ENCODE measurements at regions not wholly inside any gene's neighbourhood (a gene's known extent, or its start where the extent isn't known, plus 50 kb on each side); places are given as distances from the start of the nearest gene placed in this dataset.

- TF ChIP-seq TAF1 (IDR thresholded peaks at IDR 0.05; ENCODE audit: borderline replicate concordance, insufficient read depth, low read length) (no peak), FOXP2 (optimal IDR thresholded peaks at IDR 0.05; ENCODE audit: borderline replicate concordance, extremely low read depth, extremely low read length, insufficient read depth) (no peak), REST (IDR thresholded peaks at IDR 0.05; ENCODE audit: insufficient read depth in 1 of 2, low read depth in 2 of 2, low read length in 2 of 2) (no peak), SIN3A (IDR thresholded peaks at IDR 0.05; ENCODE audit: borderline replicate concordance, insufficient read depth, low read length) (no peak), POLR2AphosphoS5 (IDR thresholded peaks at IDR 0.05; ENCODE audit: low read depth, low read length) (no peak)
These were observed 329.5 kb downstream of the SEMA3D start for GRCh38 chr7:84857336-84857735.

- no peak for TF ChIP-seq POLR2AphosphoS5 (IDR thresholded peaks at IDR 0.05; ENCODE audit: low read depth, low read length)
- TF ChIP-seq REST (IDR thresholded peaks at IDR 0.05; ENCODE audit: insufficient read depth in 1 of 2, low read depth in 2 of 2, low read length in 2 of 2), result no peak
- TF ChIP-seq FOXP2 (optimal IDR thresholded peaks at IDR 0.05; ENCODE audit: borderline replicate concordance, extremely low read depth, extremely low read length, insufficient read depth), result no peak
- TF ChIP-seq TAF1 (IDR thresholded peaks at IDR 0.05; ENCODE audit: borderline replicate concordance, insufficient read depth, low read length), result no peak
- no peak for TF ChIP-seq SIN3A (IDR thresholded peaks at IDR 0.05; ENCODE audit: borderline replicate concordance, insufficient read depth, low read length)
These were observed 331.1 kb downstream of the SEMA3D start for GRCh38 chr7:84855758-84856157.

GRCh38 chr7:84848219-84848973 is 338.5 kb downstream of the SEMA3D start:
- TF ChIP-seq POLR2AphosphoS5 (IDR thresholded peaks at IDR 0.05; ENCODE audit: low read depth, low read length), result no peak
- TF ChIP-seq FOXP2 (optimal IDR thresholded peaks at IDR 0.05; ENCODE audit: borderline replicate concordance, extremely low read depth, extremely low read length, insufficient read depth), result no peak

- TF ChIP-seq POLR2AphosphoS5 (IDR thresholded peaks at IDR 0.05; ENCODE audit: low read depth, low read length), result no peak
- TF ChIP-seq TAF1 (IDR thresholded peaks at IDR 0.05; ENCODE audit: borderline replicate concordance, insufficient read depth, low read length), result no peak
- no peak for TF ChIP-seq SIN3A (IDR thresholded peaks at IDR 0.05; ENCODE audit: borderline replicate concordance, insufficient read depth, low read length)
- TF ChIP-seq REST (IDR thresholded peaks at IDR 0.05; ENCODE audit: insufficient read depth in 1 of 2, low read depth in 2 of 2, low read length in 2 of 2), result no peak
- TF ChIP-seq FOXP2 (optimal IDR thresholded peaks at IDR 0.05; ENCODE audit: borderline replicate concordance, extremely low read depth, extremely low read length, insufficient read depth), result no peak
These were observed 339.1 kb downstream of the SEMA3D start for GRCh38 chr7:84847790-84848189.

- no peak for TF ChIP-seq POLR2AphosphoS5 (IDR thresholded peaks at IDR 0.05; ENCODE audit: low read depth, low read length)
These were observed 339.8 kb downstream of the SEMA3D start for GRCh38 chr7:84847038-84847437.

- TF ChIP-seq REST (IDR thresholded peaks at IDR 0.05; ENCODE audit: insufficient read depth in 1 of 2, low read depth in 2 of 2, low read length in 2 of 2) (no peak), SIN3A (IDR thresholded peaks at IDR 0.05; ENCODE audit: borderline replicate concordance, insufficient read depth, low read length) (no peak), TAF1 (IDR thresholded peaks at IDR 0.05; ENCODE audit: borderline replicate concordance, insufficient read depth, low read length) (no peak), FOXP2 (optimal IDR thresholded peaks at IDR 0.05; ENCODE audit: borderline replicate concordance, extremely low read depth, extremely low read length, insufficient read depth) (no peak), POLR2AphosphoS5 (IDR thresholded peaks at IDR 0.05; ENCODE audit: low read depth, low read length) (no peak)
These were observed 340.9 kb downstream of the SEMA3D start for GRCh38 chr7:84845971-84846370.

Data from PFSK-1 (cell line).